Astrocyte (in vitro differentiated cells and primary cell): ENCODE measurements at regions not wholly inside any gene's neighbourhood (a gene's known extent, or its start where the extent isn't known, plus 50 kb on each side); places are given as distances from the start of the nearest gene placed in this dataset.

Experiments used
- DNase-seq: peaks from one replicate; pipeline ENCODE4 v3.0.0-alpha.2; 2010; ENCODE audit warnings: low read depth
- FAIRE-seq: peaks from 2 replicates; lab custom pipeline; 2011; peaks lifted over from hg19 to GRCh38; lab: Jason Lieb, UNC
- H2AFZ ChIP-seq: 2 replicates; pipeline ENCODE4 v1.6.0; 2012; ENCODE audit warnings: low read depth, low read length, inconsistent platforms
- H3K27ac ChIP-seq: 2 replicates; pipeline ENCODE4 v1.5.1; 2011; ENCODE audit warnings: low read depth, low read length, inconsistent platforms
- H3K27me3 ChIP-seq: 2 replicates; pipeline ENCODE4 v1.6.0; 2011; ENCODE audit warnings: low read length, inconsistent platforms; ENCODE audit not compliant: insufficient read depth
- H3K36me3 ChIP-seq: 2 replicates; pipeline ENCODE4 v1.5.1; 2011; ENCODE audit warnings: low read length, inconsistent platforms; ENCODE audit not compliant: insufficient read depth
- H3K4me1 ChIP-seq: 2 replicates; pipeline ENCODE4 v1.5.1; 2011; ENCODE audit warnings: low read length, inconsistent platforms; ENCODE audit not compliant: insufficient read depth
- H3K4me2 ChIP-seq: 2 replicates; pipeline ENCODE4 v1.6.0; 2012; ENCODE audit warnings: low read length, inconsistent platforms
- H3K4me3 ChIP-seq: 2 replicates; pipeline ENCODE4 v1.5.1; 2011; ENCODE audit warnings: low read depth, mild to moderate bottlenecking, low read length, inconsistent platforms; ENCODE audit not compliant: insufficient read depth
- H3K79me2 ChIP-seq: 2 replicates; pipeline ENCODE4 v1.6.0; 2012; ENCODE audit warnings: mild to moderate bottlenecking, low read length, inconsistent platforms; ENCODE audit not compliant: insufficient read depth
- H3K9ac ChIP-seq: 2 replicates; pipeline ENCODE4 v1.6.0; 2012; ENCODE audit warnings: mild to moderate bottlenecking, low read length, inconsistent platforms
- H3K9me3 ChIP-seq: 2 replicates; pipeline ENCODE4 v1.5.1; 2012; ENCODE audit warnings: low read depth, mild to moderate bottlenecking, low read length, inconsistent platforms; ENCODE audit not compliant: insufficient read depth
- H4K20me1 ChIP-seq: 2 replicates; pipeline ENCODE4 v1.6.0; 2012; ENCODE audit warnings: low read length, inconsistent platforms; ENCODE audit not compliant: insufficient read depth
- H3K27ac Mint-ChIP-seq: one replicate; pipeline ENCODE4 v1.8.0; 2021; ENCODE audit warnings: mild to moderate bottlenecking, mixed read lengths; ENCODE audit not compliant: unreplicated experiment
- H3K27me3 Mint-ChIP-seq: one replicate; pipeline ENCODE4 v1.8.0; 2021; ENCODE audit warnings: low read depth, mixed read lengths; ENCODE audit not compliant: unreplicated experiment
- H3K36me3 Mint-ChIP-seq: one replicate; pipeline ENCODE4 v1.8.0; 2021; ENCODE audit warnings: low read depth, mixed read lengths; ENCODE audit not compliant: unreplicated experiment
- H3K4me1 Mint-ChIP-seq: one replicate; pipeline ENCODE4 v1.8.0; 2021; ENCODE audit warnings: low read depth, mixed read lengths; ENCODE audit not compliant: unreplicated experiment
- H3K4me3 Mint-ChIP-seq: one replicate; pipeline ENCODE4 v1.8.0; 2021; ENCODE audit warnings: mild to moderate bottlenecking, moderate library complexity, mixed read lengths; ENCODE audit not compliant: unreplicated experiment
- H3K9me3 Mint-ChIP-seq: one replicate; pipeline ENCODE4 v1.8.0; 2021; ENCODE audit warnings: mild to moderate bottlenecking, mixed read lengths; ENCODE audit not compliant: unreplicated experiment
- CTCF ChIP-seq: IDR thresholded peaks from 2 replicates; pipeline ENCODE4 v1.5.1; 2011; ENCODE audit warnings: low read depth, mild to moderate bottlenecking, inconsistent platforms, low read length, moderate library complexity; ENCODE audit not compliant: insufficient read depth
- EZH2 ChIP-seq: IDR thresholded peaks from 2 replicates; pipeline ENCODE4 v1.6.1; 2012; ENCODE audit warnings: mild to moderate bottlenecking, low read length, inconsistent platforms; ENCODE audit not compliant: insufficient read depth

GRCh38 chr9:1456301-1457024 lies 406.3 kb downstream of the DMRT2 start:
- Histone ChIP-seq H3K36me3 (no peaks in the 10 kb centered on the region), H3K4me3 (no peak overlapping the region), H3K4me2 (no peak overlapping the region), H3K79me2 (no peaks in the 10 kb centered on the region), H4K20me1 (no peaks in the 10 kb centered on the region), H3K9me3 (no peaks in the 10 kb centered on the region), H3K27me3 (no peaks in the 10 kb centered on the region), H3K4me1 (no peaks in the 10 kb centered on the region), H3K9ac (no peak overlapping the region), H2AFZ (no peak overlapping the region), H3K27ac (no peak overlapping the region)
- Mint-ChIP-seq H3K27ac (peak overlapping the region; percentile 28), H3K9me3 (no peaks in the 10 kb centered on the region), H3K36me3 (no peaks in the 10 kb centered on the region), H3K27me3 (no peaks in the 10 kb centered on the region), H3K4me3 (no peak overlapping the region), H3K4me1 (peaks cover 5% of the 10 kb centered on the region)
- DNase-seq = no peak
- TF ChIP-seq CTCF (no peak), EZH2 (no peak)
- no peak for FAIRE-seq

DNA sequence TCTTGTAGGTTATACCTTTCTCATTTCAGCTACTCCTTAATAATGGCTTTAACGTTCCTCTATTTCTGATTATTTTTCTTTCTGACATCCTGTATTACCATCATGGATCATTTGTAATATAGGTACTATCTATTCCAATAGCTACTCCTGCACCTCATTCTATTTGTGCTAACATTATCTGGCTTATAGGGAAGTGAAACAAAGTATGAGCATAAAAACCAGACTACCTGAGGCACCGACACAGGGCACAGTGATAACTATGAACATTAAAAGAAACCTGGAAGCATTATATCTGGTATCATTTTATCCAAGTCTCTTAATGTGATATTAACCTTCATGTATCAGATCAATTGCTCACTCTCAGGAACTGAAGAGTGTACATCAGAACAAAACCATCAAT lies 407.3 kb downstream of the DMRT2 start:
- Mint-ChIP-seq H3K4me3 (no peak overlapping the region), H3K9me3 (no peaks in the 10 kb centered on the region), H3K36me3 (no peaks in the 10 kb centered on the region), H3K27me3 (no peaks in the 10 kb centered on the region), H3K27ac (no peak overlapping the region), H3K4me1 (peaks cover 7% of the 10 kb centered on the region)
- DNase-seq (no peak), FAIRE-seq (no peak)
- Histone ChIP-seq H2AFZ (no peak overlapping the region), H4K20me1 (no peaks in the 10 kb centered on the region), H3K4me1 (no peaks in the 10 kb centered on the region), H3K36me3 (no peaks in the 10 kb centered on the region), H3K79me2 (no peaks in the 10 kb centered on the region), H3K27ac (no peak overlapping the region), H3K4me2 (no peak overlapping the region), H3K4me3 (no peak overlapping the region), H3K27me3 (no peaks in the 10 kb centered on the region), H3K9ac (no peak overlapping the region), H3K9me3 (no peaks in the 10 kb centered on the region)
- TF ChIP-seq CTCF (no peak), EZH2 (no peak)

DNA sequence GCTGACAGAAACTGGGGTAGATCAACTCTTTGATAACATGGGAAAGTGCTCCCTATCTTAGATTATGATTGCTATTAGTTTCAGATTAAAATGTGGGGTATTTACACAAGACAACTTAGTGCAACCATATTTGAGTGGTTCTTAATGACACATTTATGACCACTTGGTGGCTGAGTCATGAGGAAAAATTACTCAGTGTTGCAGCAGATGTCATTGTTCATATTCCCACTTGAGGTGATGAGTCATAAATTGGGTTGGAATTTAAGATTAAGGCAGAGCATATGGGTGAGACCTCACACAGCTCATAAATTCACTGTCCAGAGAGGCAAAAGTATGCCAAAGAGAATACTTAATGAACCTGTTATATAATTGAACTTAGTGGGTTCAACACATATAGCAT lies 408.3 kb downstream of the DMRT2 start:
- H4K20me1 ChIP-seq = no peaks in the 10 kb centered on the region
- peak; percentile 38 for DNase-seq
- Mint-ChIP-seq H3K4me1 (peaks cover 7% of the 10 kb centered on the region), H3K4me3 (no peak overlapping the region), H3K27ac (peak overlapping the region; percentile 93), H3K36me3 (no peaks in the 10 kb centered on the region), H3K9me3 (no peaks in the 10 kb centered on the region), H3K27me3 (no peaks in the 10 kb centered on the region)
- TF ChIP-seq EZH2 = no peak
- TF ChIP-seq CTCF = no peak
- no peak for FAIRE-seq
- H3K9me3 ChIP-seq = no peaks in the 10 kb centered on the region
- no peak overlapping the region for H3K27ac ChIP-seq
- H3K4me3 ChIP-seq = no peak overlapping the region
- no peaks in the 10 kb centered on the region for H3K79me2 ChIP-seq
- no peak overlapping the region for H3K4me2 ChIP-seq
- H3K27me3 ChIP-seq = no peaks in the 10 kb centered on the region
- H3K4me1 ChIP-seq = no peaks in the 10 kb centered on the region
- H3K36me3 ChIP-seq = no peaks in the 10 kb centered on the region
- H2AFZ ChIP-seq = no peak overlapping the region
- H3K9ac ChIP-seq = no peak overlapping the region
